Hepatocyte (in vitro differentiated cells): ENCODE measurements at regions not wholly inside any gene's neighbourhood (a gene's known extent, or its start where the extent isn't known, plus 50 kb on each side); places are given as distances from the start of the nearest gene placed in this dataset.

Source experiments
- EZH2phosphoT487 ChIP-seq: fragments of 200-600 bp; sonication (generic); IDR thresholded peaks from one replicate; pipeline ENCODE4 v1.6.1; 2018; ENCODE audit warnings: antibody characterized with exemption, mild to moderate bottlenecking, low read depth, moderate library complexity; ENCODE audit not compliant: unreplicated experiment, severe bottlenecking
- TF ChIP-seq, protein P1 (sequence below): fragments of 200-600 bp; sonication (generic); IDR thresholded peaks from 2 replicates; pipeline ENCODE4 v1.5.1; 2016; ENCODE audit warnings: antibody characterized with exemption, mild to moderate bottlenecking; ENCODE audit not compliant: poor library complexity

DNA sequence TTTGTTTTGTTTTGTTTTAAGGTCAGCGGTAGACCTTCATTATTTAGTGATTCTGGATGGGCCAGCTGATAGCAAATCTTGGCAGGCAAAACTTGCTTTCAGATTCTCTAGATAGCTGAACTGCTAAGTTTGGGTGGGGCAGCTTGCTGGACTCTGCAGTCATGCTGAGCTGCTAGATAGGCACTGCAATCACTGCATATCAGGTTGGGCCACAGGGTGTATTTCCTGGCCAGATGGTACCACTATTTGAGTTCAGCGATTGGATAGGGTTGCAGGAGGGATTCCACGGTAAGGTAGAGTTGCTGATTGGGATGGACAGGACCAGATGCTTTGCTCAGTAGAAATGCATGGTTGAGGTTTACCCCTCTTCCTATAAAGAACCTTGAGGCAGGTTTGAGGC lies 579.3 kb upstream of the ADGRL4 start:
- TF ChIP-seq, protein P1, sequence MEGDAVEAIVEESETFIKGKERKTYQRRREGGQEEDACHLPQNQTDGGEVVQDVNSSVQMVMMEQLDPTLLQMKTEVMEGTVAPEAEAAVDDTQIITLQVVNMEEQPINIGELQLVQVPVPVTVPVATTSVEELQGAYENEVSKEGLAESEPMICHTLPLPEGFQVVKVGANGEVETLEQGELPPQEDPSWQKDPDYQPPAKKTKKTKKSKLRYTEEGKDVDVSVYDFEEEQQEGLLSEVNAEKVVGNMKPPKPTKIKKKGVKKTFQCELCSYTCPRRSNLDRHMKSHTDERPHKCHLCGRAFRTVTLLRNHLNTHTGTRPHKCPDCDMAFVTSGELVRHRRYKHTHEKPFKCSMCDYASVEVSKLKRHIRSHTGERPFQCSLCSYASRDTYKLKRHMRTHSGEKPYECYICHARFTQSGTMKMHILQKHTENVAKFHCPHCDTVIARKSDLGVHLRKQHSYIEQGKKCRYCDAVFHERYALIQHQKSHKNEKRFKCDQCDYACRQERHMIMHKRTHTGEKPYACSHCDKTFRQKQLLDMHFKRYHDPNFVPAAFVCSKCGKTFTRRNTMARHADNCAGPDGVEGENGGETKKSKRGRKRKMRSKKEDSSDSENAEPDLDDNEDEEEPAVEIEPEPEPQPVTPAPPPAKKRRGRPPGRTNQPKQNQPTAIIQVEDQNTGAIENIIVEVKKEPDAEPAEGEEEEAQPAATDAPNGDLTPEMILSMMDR, result no peak
- no peak for TF ChIP-seq EZH2phosphoT487
